Caki2 (cell line): ENCODE measurements at regions not wholly inside any gene's neighbourhood (a gene's known extent, or its start where the extent isn't known, plus 50 kb on each side); places are given as distances from the start of the nearest gene placed in this dataset.

Experiments
- DNase-seq: peaks from one replicate; pipeline ENCODE4 v3.0.0-alpha.2; 2015; ENCODE audit warnings: low read depth
- in situ Hi-C: cut with HindIII; loops from 2 replicates; pipeline ENCODE4 v1.10.0; 2016; ENCODE audit warnings: low sequenced_read_pairs, low pct_unique_long_range_greater_than_20kb, mixed read lengths

- in situ Hi-C loops: no loop called here
- DNase-seq: no peak
Observed at GRCh38 chrX:151796576-151796975, 62.0 kb downstream of the CNGA2 start.

GRCh38 chrX:151801980-151802379 lies 67.4 kb downstream of the CNGA2 start:
- peak; percentile 6 for DNase-seq
- in situ Hi-C loops: no loop called here

- in situ Hi-C loops: no loop called here
- DNase-seq: no peak
Observed at GRCh38 chrX:151806967-151807540, 72.5 kb downstream of the CNGA2 start.

DNA sequence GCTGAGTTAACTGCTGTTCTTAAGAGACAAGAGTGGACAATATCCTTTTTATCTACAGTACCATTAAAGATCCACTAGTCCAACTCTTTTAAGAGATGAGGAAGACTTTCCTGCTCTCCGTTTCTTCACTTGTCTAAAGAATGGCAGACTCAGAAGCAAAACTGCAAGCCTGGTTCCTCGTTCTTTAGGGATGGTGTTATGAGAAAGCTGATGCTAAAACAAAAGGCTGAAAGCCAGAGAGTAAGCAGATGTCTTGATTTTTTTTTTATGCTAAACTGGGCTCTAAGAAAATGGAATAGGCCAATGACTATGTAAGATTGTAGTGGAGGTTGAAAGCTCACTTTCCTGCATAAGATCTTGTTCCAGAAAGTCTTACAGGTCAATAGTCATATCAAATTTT lies 78.1 kb downstream of the CNGA2 start:
- DNase-seq: no peak
- in situ Hi-C loops: no loop called here

DNA sequence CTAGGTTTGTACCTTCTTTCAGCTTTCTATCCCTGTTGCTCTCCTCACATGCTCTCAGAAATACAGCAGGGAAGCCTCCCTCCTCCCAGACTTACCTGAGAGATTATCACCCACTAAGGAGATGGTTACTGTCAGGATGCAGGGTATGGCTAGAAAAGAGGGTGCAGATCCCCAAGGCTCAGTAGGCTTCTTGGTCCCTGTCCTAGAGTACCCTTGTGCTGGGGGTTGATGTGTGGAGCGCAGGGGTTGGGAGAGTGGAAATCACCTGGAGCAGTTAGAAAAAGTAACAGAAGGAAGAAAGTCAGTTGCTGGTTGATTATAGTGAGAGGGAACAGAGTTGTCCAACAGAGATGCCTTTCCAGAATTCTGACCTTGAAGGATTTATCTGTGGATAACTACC lies 80.2 kb downstream of the CNGA2 start:
- DNase-seq: no peak
- in situ Hi-C loops: no loop called here

DNA sequence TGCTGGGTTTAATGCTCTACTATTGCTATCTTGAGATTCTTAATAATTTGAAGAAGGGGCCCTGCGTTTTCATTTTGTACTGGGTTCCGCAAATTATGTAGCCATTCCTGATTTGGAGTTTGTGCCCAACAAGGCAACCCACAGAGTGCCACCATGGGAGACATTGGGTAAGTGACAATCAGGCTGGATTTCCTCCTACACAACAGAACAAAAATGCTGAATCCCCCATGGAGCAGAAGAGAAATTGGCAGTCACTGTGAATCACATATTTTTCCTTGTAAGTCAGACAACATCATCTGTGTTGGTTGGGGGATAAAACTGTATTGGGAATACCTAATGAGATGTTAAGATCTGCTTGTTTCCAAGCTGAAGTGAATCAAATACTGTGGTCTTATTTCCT lies 80.9 kb downstream of the CNGA2 start:
- in situ Hi-C loops: no loop called here
- DNase-seq: no peak

DNA sequence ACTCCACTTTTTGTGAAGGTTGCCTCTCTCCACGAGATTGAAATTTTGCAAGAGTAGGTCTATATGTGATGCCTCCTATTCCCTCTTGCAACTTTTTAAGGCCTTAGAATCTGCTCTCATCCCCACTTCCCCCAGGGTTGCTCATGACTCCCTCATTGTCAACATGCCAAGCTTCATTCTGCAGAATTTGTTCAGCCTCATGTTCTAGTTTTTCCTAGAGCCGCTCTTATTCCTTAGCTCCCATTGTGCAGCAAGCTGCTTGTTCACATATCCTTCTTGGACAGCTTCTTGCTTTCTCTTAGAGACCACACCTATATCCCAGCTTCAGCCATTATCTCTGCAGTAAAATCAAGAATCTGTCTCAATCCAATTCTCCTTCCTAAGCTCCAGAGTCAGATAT lies 82.4 kb downstream of the CNGA2 start:
- in situ Hi-C loops: no loop called here

DNA sequence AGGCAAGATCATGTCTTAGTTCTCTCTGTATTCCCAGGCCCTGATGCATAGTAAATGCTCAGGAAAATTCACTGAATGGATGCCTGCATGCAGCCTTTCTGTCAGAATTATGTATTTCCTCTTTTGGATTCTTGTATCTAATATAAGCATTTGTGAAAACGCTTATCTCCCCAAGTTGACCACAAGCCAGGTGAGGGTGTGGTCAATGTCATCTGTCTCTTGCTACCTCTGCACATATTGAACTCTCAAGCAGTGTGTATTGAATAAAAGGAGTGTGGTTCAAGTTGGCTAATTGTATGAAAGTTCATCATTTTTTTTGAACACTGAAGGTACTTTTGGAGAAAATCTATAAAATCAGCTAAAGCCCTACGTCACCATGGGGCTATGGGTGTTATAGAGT lies 84.3 kb downstream of the CNGA2 start:
- in situ Hi-C loops: no loop called here
- DNase-seq: no peak

More for the DNA sequence above, 82.4 kb downstream of the CNGA2 start:
- DNase-seq: no peak

GRCh38 chrX:151821226-151821625 lies 86.7 kb downstream of the CNGA2 start:
- DNase-seq: no peak
- in situ Hi-C loops: no loop called here

GRCh38 chrX:151825007-151825406 lies 87.7 kb upstream of the MAGEA4 start:
- in situ Hi-C loops: no loop called here
- DNase-seq: no peak

DNA sequence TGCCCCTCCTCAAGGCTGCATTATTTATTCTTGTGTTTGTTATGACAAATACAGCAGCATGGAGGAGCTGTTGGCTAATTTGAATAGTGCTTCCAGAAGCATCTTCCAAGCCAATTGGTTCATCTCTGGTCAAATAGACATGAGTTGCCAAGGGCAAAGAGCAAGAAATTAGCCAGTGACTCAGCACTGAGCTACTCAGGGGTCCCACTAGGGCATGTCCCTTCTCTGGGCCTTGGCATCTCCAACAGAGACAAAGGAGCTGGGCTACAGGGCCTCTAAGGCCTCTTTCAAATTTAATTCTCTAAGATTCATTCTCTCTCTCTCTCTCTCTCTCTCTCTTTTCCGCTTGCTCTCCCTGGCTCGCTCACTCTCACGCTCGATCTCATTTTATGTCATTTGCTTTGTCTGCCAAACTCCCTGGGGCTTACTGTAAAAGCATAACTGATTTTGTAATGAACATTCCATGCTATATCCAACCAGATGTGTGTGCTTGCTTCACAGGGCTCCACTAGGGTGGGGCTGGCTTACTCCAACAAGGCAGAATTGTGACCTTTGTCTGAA lies 86.7 kb upstream of the MAGEA4 start:
- in situ Hi-C loops: no loop called here
- peak; percentile 67 for DNase-seq

DNA sequence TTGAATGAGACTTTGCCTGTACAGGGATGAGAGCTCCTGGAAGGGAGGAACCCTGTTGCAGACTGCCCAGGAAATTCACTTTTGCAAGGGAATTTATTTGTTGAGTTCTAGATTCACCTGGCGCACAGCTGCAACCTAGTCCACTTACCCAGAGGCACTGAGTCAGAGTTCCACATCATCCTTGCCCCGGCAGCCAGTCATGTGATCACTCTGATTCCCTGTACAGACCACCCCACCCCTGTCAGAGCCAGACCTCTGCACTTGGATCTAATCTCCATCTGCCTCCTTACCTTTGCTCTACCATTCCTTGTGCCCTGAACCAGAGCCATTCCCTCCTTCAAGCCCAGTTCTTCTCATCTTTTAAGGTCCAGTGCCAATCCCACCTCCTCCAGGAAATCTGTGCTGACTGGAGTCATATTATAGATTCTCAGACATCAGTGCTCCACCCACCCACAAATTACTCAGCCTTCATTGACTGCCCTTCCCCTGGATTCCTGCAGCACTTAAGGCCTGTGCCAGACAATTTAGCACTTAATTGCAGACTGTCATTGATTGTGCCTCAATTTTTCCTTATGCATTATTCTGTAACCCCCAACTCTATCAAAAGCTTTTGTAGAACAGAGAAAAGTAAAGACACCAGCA lies 84.1 kb upstream of the MAGEA4 start:
- no peak for DNase-seq
- in situ Hi-C loops: no loop called here

GRCh38 chrX:151830911-151831310 lies 81.8 kb upstream of the MAGEA4 start:
- in situ Hi-C loops: no loop called here
- no peak for DNase-seq

DNA sequence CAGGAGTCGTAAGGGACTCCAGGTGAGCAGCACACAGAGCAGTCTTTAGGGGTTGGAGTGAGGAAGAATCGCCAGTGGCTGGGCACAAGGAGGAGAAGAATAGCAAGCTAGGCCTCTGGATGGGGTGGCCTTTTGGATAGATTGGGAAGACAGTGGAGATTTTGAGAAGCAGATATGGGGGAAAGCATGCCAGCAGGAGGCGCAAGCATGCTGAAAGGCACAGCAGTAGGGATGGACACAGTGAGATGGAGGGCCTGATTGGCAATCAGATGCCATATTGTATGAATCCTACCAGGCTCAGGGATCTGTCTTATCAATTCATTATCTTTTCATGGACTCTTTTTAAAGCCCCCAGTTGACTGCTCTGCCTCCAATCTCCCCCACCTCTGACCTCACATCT lies 60.4 kb upstream of the MAGEA4 start:
- DNase-seq: no peak
- in situ Hi-C loops: no loop called here

DNA sequence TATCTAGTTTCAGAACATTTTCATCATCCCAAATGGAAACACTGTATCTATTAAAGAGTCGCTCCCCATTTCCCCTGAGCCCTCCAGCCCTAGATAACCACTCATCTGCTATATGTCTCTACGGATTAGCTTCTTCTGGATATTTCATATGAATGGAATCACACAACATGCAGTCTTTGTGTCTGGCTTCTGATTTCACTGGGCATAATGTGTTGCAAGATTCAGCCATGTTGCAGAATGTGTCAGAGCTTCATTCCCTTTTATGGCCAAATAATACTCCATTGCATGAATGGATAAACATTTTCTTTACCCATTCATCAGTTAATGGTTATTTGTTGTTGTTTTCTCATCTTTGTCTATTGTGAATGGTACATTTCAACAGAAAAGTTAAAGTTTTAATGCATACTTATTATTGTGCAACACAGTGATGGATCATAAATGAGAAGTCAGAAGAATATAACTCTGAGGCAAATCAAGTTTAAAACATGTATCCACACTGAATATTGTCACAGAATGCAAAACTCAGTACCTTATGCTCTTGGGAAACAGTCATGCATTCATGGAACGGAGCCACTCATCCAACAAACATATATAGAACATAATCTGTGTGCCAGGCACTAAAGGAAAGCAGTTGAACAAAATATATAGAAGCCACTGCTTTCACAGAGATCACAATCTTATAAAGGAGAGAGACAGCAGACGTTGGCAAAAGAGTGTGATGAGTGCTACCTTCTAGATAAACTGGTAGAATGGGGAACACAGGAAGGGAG lies 57.8 kb upstream of the MAGEA4 start:
- in situ Hi-C loops: no loop called here
- no peak for DNase-seq

GRCh38 chrX:151859481-151859880 lies 53.2 kb upstream of the MAGEA4 start:
- in situ Hi-C loops: no loop called here
- no peak for DNase-seq

GRCh38 chrX:151860827-151861226 lies 51.9 kb upstream of the MAGEA4 start:
- no peak for DNase-seq
- in situ Hi-C loops: no loop called here
